Pancreas (tissue), 10 donors: ENCODE measurements at regions not wholly inside any gene's neighbourhood (a gene's known extent, or its start where the extent isn't known, plus 50 kb on each side); places are given as distances from the start of the nearest gene placed in this dataset.
A peak's percentile ranks its signal among the peaks of the same experiment; 100 is the strongest.

Experiments used
- ATAC-seq, 4 donors: fragments of 200-7000 bp; cut with Tn5 transposase; one replicate each; pipeline versions ENCODE4 v1.8.0 to v1.9.1; 2020; ENCODE audit warnings: mild to moderate bottlenecking in 4 of 4, moderate library complexity in 4 of 4
- DNase-seq, 6 donors: peaks; one replicate each; pipeline ENCODE4 v3.0.0-alpha.2; 2020
- FAIRE-seq: peaks from 2 replicates; lab custom pipeline; 2012; peaks lifted over from hg19 to GRCh38; lab: Jason Lieb, UNC
- H3K27ac ChIP-seq, 4 donors: fragments of 200-600 bp; sonication (generic); 1 replicate in 3 of 4; 2 replicates in 1 of 4; pipeline versions ENCODE4 v1.5.0 to v1.8.0; 2020
- H3K27me3 ChIP-seq, 4 donors: fragments of 200-600 bp; one replicate each; pipeline ENCODE4 v1.8.0; 2021
- H3K36me3 ChIP-seq, 3 donors: fragments of 200-600 bp; sonication (generic) in 1 of 3; one replicate each; pipeline versions ENCODE4 v1.5.0 to v1.8.0; 2020 to 2021
- H3K4me1 ChIP-seq, 3 donors: fragments of 200-600 bp; one replicate each; pipeline ENCODE4 v1.8.0; 2021
- H3K4me3 ChIP-seq, 4 donors: fragments of 200-600 bp; sonication (generic) in 2 of 4; one replicate each; pipeline versions ENCODE4 v1.5.0 to v1.8.0; 2020 to 2021
- H3K9me3 ChIP-seq, 4 donors: fragments of 200-600 bp; one replicate each; pipeline ENCODE4 v1.8.0; 2021
- CTCF ChIP-seq, 4 donors: fragments of 200-600 bp; sonication (generic) in 3 of 4; IDR thresholded peaks; one replicate each; pipeline versions ENCODE4 v1.5.0 to v1.8.0; 2021; ENCODE audit warnings: antibody characterized with exemption in 4 of 4
- WGBS, 2 donors: extraction: QIAGEN DNeasy Blood & Tissue Kit; methylation state at CpG; one replicate each; pipeline ENCODE4 v1.1.7; 2013; 5-methylcytosine and 5-hydroxymethylcytosine counted together
- intact Hi-C, 3 donors: fragments of 100-400 bp; cut with DNase I; formaldehyde crosslinking; loops; one replicate each; pipeline versions ENCODE4 v1.11.1 to v1.14.2; 2022
- donor health status: healthy with polysubstance abuse.
- donor health status: DM: no; HTN: no; CAD: no; lungs with moderate emphysema.
- donor health status: DM: no; HTN: no; CAD: no.
- donor health status: control.
- donor health status: control.
- donor health status: Bipolar disorder and iron deficiency.
- donor health status: DM: yes; HTN: yes; CAD: no.
- donor health status: DM: no; HTN: no; CAD: no.
- donor health status: DM: no; HTN: no; CAD: no.
- donor health status: DM: yes; HTN: yes; CAD: no.

GRCh38 chr9:91158286-91158685 is 203.4 kb downstream of the AUH start:
- H3K27me3 ChIP-seq, result no peaks in the 10 kb centered on the region
- H3K9me3 ChIP-seq, result no peaks in the 10 kb centered on the region
- ATAC-seq (no peak), DNase-seq (no peak), FAIRE-seq (no peak)
- WGBS, 2 donors, result 75 to 80% methylated on average over 6 of the region's 6 CpGs
- TF ChIP-seq CTCF (IDR thresholded peaks at IDR 0.05), result no peak
- H3K4me3 ChIP-seq, result no peak overlapping the region
- no peaks in the 10 kb centered on the region for H3K4me1 ChIP-seq
- no peaks in the 10 kb centered on the region for H3K36me3 ChIP-seq
- intact Hi-C loops, result loop anchor here in 1 of 3 donors (10.0 kb wide), 1 partner anchor 123 kb away; no protein-coding TSS in a partner anchor
- H3K27ac ChIP-seq, result no peak overlapping the region

- no peaks in the 10 kb centered on the region for H3K4me1 ChIP-seq
- ATAC-seq (no peak), DNase-seq (no peak), FAIRE-seq (no peak)
- intact Hi-C loops, result loop anchor here in 1 of 3 donors (10.0 kb wide), 1 partner anchor 124 kb away; no protein-coding TSS in a partner anchor
- H3K36me3 ChIP-seq, result no peaks in the 10 kb centered on the region
- no peak for TF ChIP-seq CTCF (IDR thresholded peaks at IDR 0.05)
- no peak overlapping the region for H3K4me3 ChIP-seq
- 80 to 90% methylated on average over 3 of the region's 3 CpGs for WGBS, 2 donors
- no peak overlapping the region for H3K27ac ChIP-seq
- no peaks in the 10 kb centered on the region for H3K27me3 ChIP-seq
- H3K9me3 ChIP-seq, result no peaks in the 10 kb centered on the region
These were observed 202.8 kb downstream of the AUH start for GRCh38 chr9:91158946-91159345.

GRCh38 chr9:91159664-91160121 is 202.0 kb downstream of the AUH start:
- no peaks in the 10 kb centered on the region for H3K9me3 ChIP-seq
- FAIRE-seq (no peak), ATAC-seq (peak; percentile 33 to 75 (median 61)), DNase-seq (peak in 4 of 6 donors; percentile 32 to 66 (median 54))
- peak overlapping the region in 1 of 4 donors; percentile 18 for H3K4me3 ChIP-seq
- intact Hi-C loops, result loop anchor here in 1 of 3 donors (10.0 kb wide), 1 partner anchor 125 kb away; no protein-coding TSS in a partner anchor
- no peaks in the 10 kb centered on the region for H3K4me1 ChIP-seq
- H3K27me3 ChIP-seq, result no peaks in the 10 kb centered on the region
- no peak overlapping the region for H3K27ac ChIP-seq
- no peak for TF ChIP-seq CTCF (IDR thresholded peaks at IDR 0.05)
- no peaks in the 10 kb centered on the region for H3K36me3 ChIP-seq
- WGBS, 2 donors, result 36 to 52% methylated on average over 27 of the region's 27 CpGs

GRCh38 chr9:91160181-91160580 is 201.5 kb downstream of the AUH start:
- Histone ChIP-seq H3K27ac (no peak overlapping the region), H3K4me3 (peak overlapping the region in 1 of 4 donors; percentile 18), H3K9me3 (no peaks in the 10 kb centered on the region), H3K27me3 (no peaks in the 10 kb centered on the region), H3K36me3 (no peaks in the 10 kb centered on the region), H3K4me1 (peaks cover 0 to 3% (median 0%) of the 10 kb centered on the region in 3 donors)
- FAIRE-seq (no peak), DNase-seq (no peak), ATAC-seq (no peak)
- 67 to 73% methylated on average over 21 to 22 of the region's 22 CpGs for WGBS, 2 donors
- no peak for TF ChIP-seq CTCF (IDR thresholded peaks at IDR 0.05)
- intact Hi-C loops, result no loop called here
